H1 (cell line): ENCODE measurements at regions not wholly inside any gene's neighbourhood (a gene's known extent, or its start where the extent isn't known, plus 50 kb on each side); places are given as distances from the start of the nearest gene placed in this dataset.

Experiments used
- CTCF ChIA-PET: fragments of 300-600 bp; sonication (Branson Sonifier 250); formaldehyde crosslinking; loops from one replicate; lab custom pipeline; 2021; ENCODE audit not compliant: partially characterized antibody; lab: Charles Lee
- POLR2A ChIA-PET: fragments of 300-600 bp; sonication (Branson Sonifier 250); formaldehyde crosslinking; loops from one replicate; lab custom pipeline; 2021; ENCODE audit warnings: inconsistent platforms; ENCODE audit not compliant: partially characterized antibody; lab: Charles Lee
- DNase-seq, 2 experiments: peaks; one replicate each; pipeline versions ENCODE4 v3.0.0 to v3.0.0-alpha.2; 2010 to 2022; ENCODE audit warnings: low spot score in 2 of 2, low read depth in 1 of 2, mixed read lengths in 1 of 2
- FAIRE-seq: peaks from 2 replicates; lab custom pipeline; 2011; peaks lifted over from hg19 to GRCh38; lab: Jason Lieb, UNC
- H2AFZ ChIP-seq: 2 replicates; pipeline ENCODE4 v1.8.1; 2012; ENCODE audit warnings: low read length, inconsistent platforms
- H2AK5ac ChIP-seq: 2 replicates; pipeline ENCODE4 v1.6.1; 2013; ENCODE audit warnings: low read depth, low read length
- H2BK120ac ChIP-seq: replicated peaks from 2 replicates; pipeline ENCODE3; 2013; ENCODE audit warnings: low read depth, low read length, inconsistent platforms
- H2BK12ac ChIP-seq: 2 replicates; pipeline ENCODE4 v1.6.1; 2013; ENCODE audit warnings: low read depth, low read length
- H2BK15ac ChIP-seq: 2 replicates; pipeline ENCODE4 v1.6.1; 2013; ENCODE audit warnings: low read length
- H2BK20ac ChIP-seq: 2 replicates; pipeline ENCODE4 v1.6.1; 2013; ENCODE audit warnings: low read length
- H2BK5ac ChIP-seq: 2 replicates; pipeline ENCODE4 v1.6.1; 2013; ENCODE audit warnings: low read depth, low read length
- H3K14ac ChIP-seq: 2 replicates; pipeline ENCODE4 v1.6.1; 2013; ENCODE audit warnings: inconsistent platforms; ENCODE audit not compliant: insufficient read length
- H3K18ac ChIP-seq: 2 replicates; pipeline ENCODE4 v1.6.1; 2013; ENCODE audit warnings: low read length; ENCODE audit errors: extremely low read depth
- H3K23ac ChIP-seq: 2 replicates; pipeline ENCODE4 v1.6.1; 2013; ENCODE audit warnings: inconsistent platforms; ENCODE audit not compliant: insufficient read length
- H3K23me2 ChIP-seq: 2 replicates; pipeline ENCODE4 v1.6.1; 2013; ENCODE audit warnings: low read depth, low read length
- H3K27ac ChIP-seq: 2 replicates; pipeline ENCODE4 v1.6.1; 2011; ENCODE audit warnings: low read depth, low read length, inconsistent platforms
- H3K27me3 ChIP-seq, 4 experiments: replicated peaks in 1 of 4; 1 replicate in 1 of 4; 2 replicates in 3 of 4; pipeline versions ENCODE4 v1.6.1 to v1.8.1; 2011 to 2013; ENCODE audit warnings: low read length in 3 of 4, mild to moderate bottlenecking in 3 of 4, inconsistent platforms in 2 of 4, mixed read lengths in 2 of 4, moderate library complexity in 1 of 4; ENCODE audit not compliant: control insufficient read depth in 3 of 4, insufficient read depth in 3 of 4; ENCODE audit errors: extremely low read depth in 1 of 4
- H3K36me3 ChIP-seq, 4 experiments: 2 replicates each; pipeline versions ENCODE4 v1.6.1 to v1.8.1; 2011 to 2013; ENCODE audit warnings: mild to moderate bottlenecking in 4 of 4, low read length in 3 of 4, moderate library complexity in 2 of 4, control low read depth in 1 of 4, inconsistent platforms in 1 of 4; ENCODE audit not compliant: insufficient read depth in 4 of 4, control insufficient read depth in 2 of 4
- H3K4ac ChIP-seq: replicated peaks from 2 replicates; pipeline ENCODE3; 2013; ENCODE audit warnings: low read length, low read depth, mixed read lengths, inconsistent platforms; ENCODE audit not compliant: insufficient read length
- H3K4me1 ChIP-seq, 4 experiments: replicated peaks in 1 of 4; 1 replicate in 1 of 4; 2 replicates in 3 of 4; pipeline versions ENCODE4 v1.6.1 to v1.8.1; 2011 to 2013; ENCODE audit warnings: low read length in 3 of 4, inconsistent platforms in 2 of 4, mixed read lengths in 1 of 4; ENCODE audit not compliant: insufficient read depth in 4 of 4, control insufficient read depth in 3 of 4
- H3K4me2 ChIP-seq, 2 experiments: 2 replicates each; pipeline versions ENCODE4 v1.6.1 to v1.8.1; 2011 to 2013; ENCODE audit warnings: low read depth in 2 of 2, low read length in 2 of 2, control low read depth in 1 of 2, inconsistent platforms in 1 of 2, mild to moderate bottlenecking in 1 of 2; ENCODE audit not compliant: insufficient read depth in 1 of 2
- H3K4me3 ChIP-seq, 4 experiments: fragments of 200-600, 300-600 bp in 1 of 4; sonication (generic), shearing (Covaris generic), sonication (Bioruptor Twin) in 1 of 4; 2 replicates each; pipeline versions ENCODE4 v1.5.1 to v1.8.1; 2011 to 2016; ENCODE audit warnings: low read length in 4 of 4, low read depth in 3 of 4, control low read depth in 2 of 4, inconsistent platforms in 2 of 4, mild to moderate bottlenecking in 2 of 4, mixed read lengths in 1 of 4, moderate library complexity in 1 of 4; ENCODE audit not compliant: insufficient read depth in 2 of 4; ENCODE audit errors: extremely low read depth in 1 of 4
- H3K56ac ChIP-seq: replicated peaks from 2 replicates; pipeline ENCODE3; 2013; ENCODE audit warnings: low read depth, mild to moderate bottlenecking, mixed read lengths, low read length, inconsistent platforms; ENCODE audit not compliant: insufficient read length
- H3K79me1 ChIP-seq: 2 replicates; pipeline ENCODE4 v1.6.1; 2013; ENCODE audit warnings: low read depth, low read length, control low read depth
- H3K79me2 ChIP-seq, 2 experiments: 2 replicates each; pipeline versions ENCODE4 v1.6.1 to v1.8.1; 2012 to 2013; ENCODE audit warnings: low read length in 2 of 2, mild to moderate bottlenecking in 2 of 2, inconsistent platforms in 1 of 2; ENCODE audit not compliant: insufficient read depth in 2 of 2, control insufficient read depth in 1 of 2
- H3K9ac ChIP-seq, 4 experiments: replicated peaks in 1 of 4; 1 replicate in 1 of 4; 2 replicates in 3 of 4; pipeline versions ENCODE4 v1.6.1 to v1.8.1; 2011 to 2013; ENCODE audit warnings: low read depth in 3 of 4, low read length in 3 of 4, control low read depth in 2 of 4, mild to moderate bottlenecking in 2 of 4, moderate library complexity in 2 of 4, inconsistent platforms in 1 of 4; ENCODE audit errors: extremely low read depth in 1 of 4
- H3K9me3 ChIP-seq, 2 experiments: 2 replicates each; pipeline versions ENCODE4 v1.6.1 to v1.8.1; 2012 to 2013; ENCODE audit warnings: mild to moderate bottlenecking in 2 of 2, moderate library complexity in 2 of 2, control low read depth in 1 of 2, inconsistent platforms in 1 of 2, low read depth in 1 of 2, low read length in 1 of 2, mixed read lengths in 1 of 2; ENCODE audit not compliant: insufficient read depth in 2 of 2
- H4K20me1 ChIP-seq, 2 experiments: replicated peaks in 1 of 2; 2 replicates each; pipeline versions ENCODE3 to v1.8.1; 2011 to 2013; ENCODE audit warnings: inconsistent platforms in 2 of 2, low read length in 2 of 2, mild to moderate bottlenecking in 1 of 2; ENCODE audit not compliant: insufficient read depth in 2 of 2, control insufficient read depth in 1 of 2
- H4K5ac ChIP-seq: 2 replicates; pipeline ENCODE4 v1.6.1; 2013; ENCODE audit warnings: low read length, low read depth, mixed read lengths, inconsistent platforms; ENCODE audit not compliant: insufficient read length
- H4K8ac ChIP-seq: 2 replicates; pipeline ENCODE4 v1.8.0; 2013; ENCODE audit warnings: mild to moderate bottlenecking, moderate library complexity, low read length, inconsistent platforms; ENCODE audit not compliant: insufficient read depth; ENCODE audit errors: extremely low read depth
- H4K91ac ChIP-seq: replicated peaks from 2 replicates; pipeline ENCODE3; 2013; ENCODE audit warnings: low read length, mixed read lengths, inconsistent platforms; ENCODE audit not compliant: insufficient read length
- CBX8 ChIP-seq: fragments of 300-800, 300-1000 bp; sonication (generic); IDR thresholded peaks from 2 replicates; pipeline ENCODE4 v1.7.1; 2016; ENCODE audit warnings: low read depth, low read length, borderline replicate concordance
- FOSL1 ChIP-seq: IDR thresholded peaks from 2 replicates; pipeline ENCODE4 v1.6.1; 2011; ENCODE audit warnings: mild to moderate bottlenecking, low read depth, low read length, moderate library complexity; ENCODE audit not compliant: insufficient read depth
- HDAC6 ChIP-seq: IDR thresholded peaks from one replicate; pipeline ENCODE4 v1.7.1; 2012; ENCODE audit warnings: low read depth, mild to moderate bottlenecking, inconsistent platforms, low read length, moderate library complexity
- JUN ChIP-seq: IDR thresholded peaks from 2 replicates; pipeline ENCODE4 v1.6.1; 2011; ENCODE audit warnings: low read depth, mild to moderate bottlenecking, improper control_type of control experiment, low read length
- TAF1 ChIP-seq: IDR thresholded peaks from 2 replicates; pipeline ENCODE4 v1.6.1; 2011; ENCODE audit warnings: mild to moderate bottlenecking, low read depth, low read length
- WGBS, 2 experiments: shearing (Covaris generic) in 1 of 2; methylation state at CpG; one replicate each; pipeline versions ENCODE4 v1.1.6 to v1.1.7; 2013 to 2015; ENCODE audit warnings: low lambda C conversion rate in 2 of 2, mixed read lengths in 2 of 2, inconsistent platforms in 1 of 2, low coverage in 1 of 2, missing lambda C conversion rate in 1 of 2; ENCODE audit not compliant: insufficient replicate concordance in 2 of 2, insufficient coverage in 1 of 2, insufficient read length in 1 of 2; ENCODE audit errors: extremely low coverage in 1 of 2, missing lambda C conversion rate in 1 of 2; 5-methylcytosine and 5-hydroxymethylcytosine counted together

GRCh38 chr7:114021135-114021534 is 102.3 kb upstream of the PPP1R3A start:
- H3K4ac ChIP-seq: no peak overlapping the region
- no peak overlapping the region for H2BK15ac ChIP-seq
- H3K23ac ChIP-seq: no peak overlapping the region
- H3K79me1 ChIP-seq: no peaks in the 10 kb centered on the region
- no peaks in the 10 kb centered on the region for H3K79me2 ChIP-seq
- no peak overlapping the region for H3K18ac ChIP-seq
- H2AK5ac ChIP-seq: no peak overlapping the region
- no peak overlapping the region for H2AFZ ChIP-seq
- no peak overlapping the region for H3K56ac ChIP-seq
- no peaks in the 10 kb centered on the region for H4K20me1 ChIP-seq
- H3K4me3 ChIP-seq: no peak overlapping the region
- POLR2A ChIA-PET: no interaction called here
- no peak overlapping the region for H4K5ac ChIP-seq
- no peaks in the 10 kb centered on the region for H3K36me3 ChIP-seq
- no peak overlapping the region for H3K4me2 ChIP-seq
- no peak for TF ChIP-seq CBX8
- TF ChIP-seq TAF1: no peak
- TF ChIP-seq FOSL1: no peak
- TF ChIP-seq JUN: no peak
- no peak for TF ChIP-seq HDAC6
- TF ChIP-seq, all 59 proteins: peak for 0
- Histone ChIP-seq H4K91ac (no peak overlapping the region), H3K4me1 (no peaks in the 10 kb centered on the region), H3K27me3 (no peaks in the 10 kb centered on the region), H3K27ac (no peak overlapping the region), H2BK20ac (no peak overlapping the region), H3K14ac (no peak overlapping the region), H3K23me2 (no peaks in the 10 kb centered on the region; the same call in 1 of the 2 replicates), H3K9me3 (no peaks in the 10 kb centered on the region), H2BK120ac (no peak overlapping the region), H2BK12ac (no peak overlapping the region), H4K8ac (no peak overlapping the region), H3K9ac (no peak overlapping the region), H2BK5ac (no peak overlapping the region)
- FAIRE-seq (no peak), DNase-seq (no peak)
- WGBS, 2 experiments: 92% methylated on average over 3 of the region's 3 CpGs; no CpG with 5 or more reads in 1 of the 2 experiments
- CTCF ChIA-PET: no interaction called here
